ENCODE measurements at regions not wholly inside any gene's neighbourhood (a gene's known extent, or its start where the extent isn't known, plus 50 kb on each side); places are given as distances from the start of the nearest gene placed in this dataset.

- TF ChIP-seq POLR2A (IDR thresholded peaks at IDR 0.05; ENCODE audit: low read length): no peak
- no peak for TF ChIP-seq GATA1 (IDR thresholded peaks at IDR 0.05; ENCODE audit: low read depth, low read length)
Measured at GRCh38 chr11:34748036-34748435, 127.1 kb downstream of the EHF start.
